ENCODE measurements at regions not wholly inside any gene's neighbourhood (a gene's known extent, or its start where the extent isn't known, plus 50 kb on each side); places are given as distances from the start of the nearest gene placed in this dataset.
A peak's percentile ranks its signal among the peaks of the same experiment; 100 is the strongest.
"Not testable (repeated sequence)": the region's sequence is repeated elsewhere in the genome, so short reads cannot be mapped to it uniquely, and the experiment has no call there.

- WGBS (ENCODE audit: insufficient coverage): no CpG with 5 or more reads among the region's 4 CpGs
- Histone ChIP-seq H3K9ac (ENCODE audit: insufficient read depth, low read length, poor library complexity, severe bottlenecking) (no peak overlapping the region), H2AFZ (ENCODE audit: insufficient read depth, low read depth, low read length, poor library complexity, severe bottlenecking) (no peak overlapping the region), H3K27me3 (ENCODE audit: control insufficient read depth in 2 of 2, insufficient read depth in 2 of 2, low read length in 2 of 2) (peaks cover 30 to 47% of the 10 kb centered on the region in 2 donors), H3K27ac (ENCODE audit: low read depth in 1 of 2, low read length in 2 of 2) (no peak overlapping the region), H3K9me3 (replicated peaks in 1 of 2; ENCODE audit: control insufficient read depth in 1 of 2, insufficient read depth in 1 of 2, low read length in 2 of 2) (peaks cover 0 to 11% of the 10 kb centered on the region in 2 donors), H3K4me2 (replicated peaks; ENCODE audit: extremely low read depth, low read length, poor library complexity, severe bottlenecking) (no peak overlapping the region), H4K20me1 (ENCODE audit: insufficient read depth, low read length) (no peaks in the 10 kb centered on the region), H3K36me3 (replicated peaks in 1 of 2; ENCODE audit: control insufficient read depth in 1 of 2, insufficient read depth in 2 of 2, low read length in 2 of 2) (no peaks in the 10 kb centered on the region), H3K4me1 (ENCODE audit: control insufficient read depth in 1 of 2, insufficient read depth in 2 of 2, low read length in 2 of 2) (peaks cover 20 to 32% of the 10 kb centered on the region in 2 donors), H3K4me3 (replicated peaks in 1 of 3; ENCODE audit: low read depth in 2 of 3, low read length in 3 of 3) (no peak overlapping the region), H3K79me2 (ENCODE audit: insufficient read depth, low read length) (no peaks in the 10 kb centered on the region)
- H3K4me1 Mint-ChIP-seq: peaks cover 25% of the 10 kb centered on the region
- peaks cover 0 to 18% (median 8%) of the 10 kb centered on the region in 7 donors for H3K9me3 Mint-ChIP-seq
- peak overlapping the region in 4 of 7 donors; percentile 30 to 91 (median 82) for H3K27ac Mint-ChIP-seq
- TF ChIP-seq CTCF (IDR thresholded peaks at IDR 0.05): no peak
- H3K36me3 Mint-ChIP-seq: peaks cover 6 to 7% of the 10 kb centered on the region in 2 donors
- H3K4me3 Mint-ChIP-seq: peak overlapping the region in 1 of 2 donors; percentile 63
- peaks cover 53 to 62% (median 54%) of the 10 kb centered on the region in 3 donors for H3K27me3 Mint-ChIP-seq (ENCODE audit: low read depth in 3 of 3)
- intact Hi-C loops (cut with micrococcal nuclease): loop anchor here (2.0 to 5.0 kb wide), 3 partner anchors 19 to 277 kb away; partner anchors contain the start of gene VEGFA (in 1 of the 2)
- DNase-seq: no peak
Observed at GRCh38 chr6:43999628-44000027, 127.6 kb downstream of the MRPL14 start.

- H3K9me3 ChIP-seq (replicated peaks in 1 of 2; ENCODE audit: control insufficient read depth in 1 of 2, insufficient read depth in 1 of 2, low read length in 2 of 2); H3K36me3 ChIP-seq (replicated peaks in 1 of 2; ENCODE audit: control insufficient read depth in 1 of 2, insufficient read depth in 2 of 2, low read length in 2 of 2); H3K27ac ChIP-seq (ENCODE audit: low read depth in 1 of 2, low read length in 2 of 2); intact Hi-C loops (cut with micrococcal nuclease); H3K4me3 ChIP-seq (replicated peaks in 1 of 3; ENCODE audit: low read depth in 2 of 3, low read length in 3 of 3); H3K9ac ChIP-seq (ENCODE audit: insufficient read depth, low read length, poor library complexity, severe bottlenecking); H4K20me1 ChIP-seq (ENCODE audit: insufficient read depth, low read length); H3K79me2 ChIP-seq (ENCODE audit: insufficient read depth, low read length); H3K4me2 ChIP-seq (replicated peaks; ENCODE audit: extremely low read depth, low read length, poor library complexity, severe bottlenecking); H2AFZ ChIP-seq (ENCODE audit: insufficient read depth, low read depth, low read length, poor library complexity, severe bottlenecking); DNase-seq; H3K36me3 Mint-ChIP-seq: not testable (repeated sequence)
- peak overlapping the region in 1 of 2 donors; percentile 39 for H3K4me3 Mint-ChIP-seq
- H3K27me3 Mint-ChIP-seq (ENCODE audit: low read depth in 3 of 3): peaks cover 44 to 53% (median 45%) of the 10 kb centered on the region in 3 donors
- H3K9me3 Mint-ChIP-seq: peaks cover 0 to 16% (median 7%) of the 10 kb centered on the region in 7 donors
- peaks cover 20 to 32% of the 10 kb centered on the region in 2 donors for H3K4me1 ChIP-seq (ENCODE audit: control insufficient read depth in 1 of 2, insufficient read depth in 2 of 2, low read length in 2 of 2)
- peaks cover 22 to 38% of the 10 kb centered on the region in 2 donors for H3K27me3 ChIP-seq (ENCODE audit: control insufficient read depth in 2 of 2, insufficient read depth in 2 of 2, low read length in 2 of 2)
- H3K27ac Mint-ChIP-seq: peak overlapping the region in 3 of 7 donors; percentile 52 to 58 (median 57)
- peaks cover 25% of the 10 kb centered on the region for H3K4me1 Mint-ChIP-seq
- WGBS (ENCODE audit: insufficient coverage): 69% methylated on average over 21 of the region's 24 CpGs
Observed at GRCh38 chr6:43998592-43999243, 128.5 kb downstream of the MRPL14 start.

- H4K20me1 ChIP-seq (ENCODE audit: insufficient read depth, low read length); H3K36me3 ChIP-seq (replicated peaks in 1 of 2; ENCODE audit: control insufficient read depth in 1 of 2, insufficient read depth in 2 of 2, low read length in 2 of 2); H3K27ac ChIP-seq (ENCODE audit: low read depth in 1 of 2, low read length in 2 of 2); DNase-seq; intact Hi-C loops (cut with micrococcal nuclease); H3K4me2 ChIP-seq (replicated peaks; ENCODE audit: extremely low read depth, low read length, poor library complexity, severe bottlenecking); H3K9me3 ChIP-seq (replicated peaks in 1 of 2; ENCODE audit: control insufficient read depth in 1 of 2, insufficient read depth in 1 of 2, low read length in 2 of 2); H3K4me3 Mint-ChIP-seq; H3K9ac ChIP-seq (ENCODE audit: insufficient read depth, low read length, poor library complexity, severe bottlenecking); H3K36me3 Mint-ChIP-seq; H3K79me2 ChIP-seq (ENCODE audit: insufficient read depth, low read length); H2AFZ ChIP-seq (ENCODE audit: insufficient read depth, low read depth, low read length, poor library complexity, severe bottlenecking); H3K4me3 ChIP-seq (replicated peaks in 1 of 3; ENCODE audit: low read depth in 2 of 3, low read length in 3 of 3): not testable (repeated sequence)
- peaks cover 16 to 30% of the 10 kb centered on the region in 2 donors for H3K4me1 ChIP-seq (ENCODE audit: control insufficient read depth in 1 of 2, insufficient read depth in 2 of 2, low read length in 2 of 2)
- Mint-ChIP-seq H3K27me3 (ENCODE audit: low read depth in 3 of 3) (peaks cover 37 to 47% (median 39%) of the 10 kb centered on the region in 3 donors), H3K27ac (peak overlapping the region in 1 of 7 donors; percentile 57), H3K4me1 (peaks cover 23% of the 10 kb centered on the region), H3K9me3 (peaks cover 0 to 12% (median 7%) of the 10 kb centered on the region in 7 donors)
- 91% methylated on average over 10 of the region's 35 CpGs for WGBS (ENCODE audit: insufficient coverage)
- H3K27me3 ChIP-seq (ENCODE audit: control insufficient read depth in 2 of 2, insufficient read depth in 2 of 2, low read length in 2 of 2): peaks cover 15 to 32% of the 10 kb centered on the region in 2 donors
Observed at GRCh38 chr6:43997990-43998585, 129.2 kb downstream of the MRPL14 start.

All from CD14-positive monocyte (primary cell).